Natural killer cell (primary cell): ENCODE measurements at regions not wholly inside any gene's neighbourhood (a gene's known extent, or its start where the extent isn't known, plus 50 kb on each side); places are given as distances from the start of the nearest gene placed in this dataset.

ENCODE experiments used
- ATAC-seq, 3 donors: fragments of 150-1000 bp in 2 of 3; fragments of 200-7000 bp in 1 of 3; cut with Tn5 transposase; 1 replicate in 1 of 3; 2 replicates in 2 of 3; pipeline ENCODE4 v1.10.0; 2021; ENCODE audit warnings: mild to moderate bottlenecking in 2 of 3, moderate library complexity in 2 of 3
- DNase-seq, 2 donors: peaks; one replicate each; pipeline versions ENCODE4 v3.0.0 to v3.0.0-alpha.2; 2013 to 2021; ENCODE audit warnings: mixed read lengths in 1 of 2
- H3K27ac ChIP-seq: one replicate; pipeline ENCODE4 v1.5.1; 2013; ENCODE audit warnings: mild to moderate bottlenecking, low read length
- H3K27me3 ChIP-seq: one replicate; pipeline ENCODE4 v1.6.1; 2013; ENCODE audit warnings: low read length; ENCODE audit not compliant: control insufficient read depth, insufficient read depth
- H3K36me3 ChIP-seq: one replicate; pipeline ENCODE4 v1.6.1; 2013; ENCODE audit warnings: low read length; ENCODE audit not compliant: control insufficient read depth, insufficient read depth
- H3K4me1 ChIP-seq: one replicate; pipeline ENCODE4 v1.6.1; 2013; ENCODE audit warnings: low read length; ENCODE audit not compliant: control insufficient read depth, insufficient read depth
- H3K4me3 ChIP-seq: one replicate; pipeline ENCODE4 v1.5.1; 2013; ENCODE audit warnings: low read length
- H3K9me3 ChIP-seq: one replicate; pipeline ENCODE4 v1.6.1; 2013; ENCODE audit warnings: low read length; ENCODE audit not compliant: control insufficient read depth, insufficient read depth
- H3K27ac Mint-ChIP-seq, 2 donors: one replicate each; pipeline ENCODE4 v1.8.0; 2022; ENCODE audit warnings: mild to moderate bottlenecking in 2 of 2, mixed read lengths in 2 of 2, moderate library complexity in 1 of 2
- H3K27me3 Mint-ChIP-seq, 2 donors: one replicate each; pipeline ENCODE4 v1.8.0; 2022; ENCODE audit warnings: low read depth in 2 of 2, mixed read lengths in 2 of 2
- H3K36me3 Mint-ChIP-seq: one replicate; pipeline ENCODE4 v1.8.0; 2022; ENCODE audit warnings: mixed read lengths
- H3K4me1 Mint-ChIP-seq, 2 donors: one replicate each; pipeline ENCODE4 v1.8.0; 2022; ENCODE audit warnings: mixed read lengths in 2 of 2
- H3K4me3 Mint-ChIP-seq: one replicate; pipeline ENCODE4 v1.8.0; 2022; ENCODE audit warnings: mild to moderate bottlenecking, moderate library complexity, mixed read lengths
- H3K9me3 Mint-ChIP-seq, 2 donors: one replicate each; pipeline ENCODE4 v1.8.0; 2022; ENCODE audit warnings: mixed read lengths in 2 of 2
- WGBS: methylation state at CpG from one replicate; pipeline ENCODE4 v1.1.7; 2013; ENCODE audit warnings: missing lambda C conversion rate; ENCODE audit not compliant: insufficient coverage; 5-methylcytosine and 5-hydroxymethylcytosine counted together
- intact Hi-C: fragments of 100-400 bp; cut with micrococcal nuclease; formaldehyde crosslinking; loops from one replicate; pipeline ENCODE4 v1.14.2; 2022
- TF ChIP-seq, protein P1 (sequence below): fragments of 200-600 bp; IDR thresholded peaks from one replicate; pipeline ENCODE4 v1.8.0; 2022; ENCODE audit warnings: antibody characterized with exemption

DNA sequence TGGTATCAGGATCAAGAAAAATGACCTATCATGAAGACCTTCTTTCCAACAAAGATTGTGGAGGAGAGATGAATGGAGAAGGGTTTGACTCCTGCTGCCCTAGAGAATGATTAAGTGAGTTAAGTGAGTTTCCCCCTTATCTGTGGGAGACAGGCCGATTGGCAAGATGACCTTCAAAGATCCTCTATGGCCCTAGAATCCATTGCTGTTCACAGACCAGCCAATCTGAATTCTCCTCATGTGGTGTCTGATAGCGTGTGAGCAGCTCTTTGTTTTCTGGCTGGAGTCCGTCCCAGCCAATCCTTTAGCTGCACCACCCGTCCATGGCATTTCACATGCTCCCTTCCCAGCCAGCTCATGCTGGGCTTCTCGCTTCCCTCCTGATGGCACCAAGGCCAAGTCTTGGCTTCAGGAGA, 79.4 kb downstream of the MARCHF4 start:
- H3K9me3 Mint-ChIP-seq = no peaks in the 10 kb centered on the region
- H3K4me3 Mint-ChIP-seq = no peak overlapping the region
- no peaks in the 10 kb centered on the region for H3K36me3 Mint-ChIP-seq
- DNase-seq = no peak
- 96% methylated on average over 5 of the region's 5 CpGs for WGBS
- no peak for ATAC-seq
- Histone ChIP-seq H3K9me3 (no peaks in the 10 kb centered on the region), H3K36me3 (no peaks in the 10 kb centered on the region), H3K4me3 (no peak overlapping the region), H3K27ac (no peak overlapping the region), H3K27me3 (no peaks in the 10 kb centered on the region), H3K4me1 (no peaks in the 10 kb centered on the region)
- TF ChIP-seq, protein P1, sequence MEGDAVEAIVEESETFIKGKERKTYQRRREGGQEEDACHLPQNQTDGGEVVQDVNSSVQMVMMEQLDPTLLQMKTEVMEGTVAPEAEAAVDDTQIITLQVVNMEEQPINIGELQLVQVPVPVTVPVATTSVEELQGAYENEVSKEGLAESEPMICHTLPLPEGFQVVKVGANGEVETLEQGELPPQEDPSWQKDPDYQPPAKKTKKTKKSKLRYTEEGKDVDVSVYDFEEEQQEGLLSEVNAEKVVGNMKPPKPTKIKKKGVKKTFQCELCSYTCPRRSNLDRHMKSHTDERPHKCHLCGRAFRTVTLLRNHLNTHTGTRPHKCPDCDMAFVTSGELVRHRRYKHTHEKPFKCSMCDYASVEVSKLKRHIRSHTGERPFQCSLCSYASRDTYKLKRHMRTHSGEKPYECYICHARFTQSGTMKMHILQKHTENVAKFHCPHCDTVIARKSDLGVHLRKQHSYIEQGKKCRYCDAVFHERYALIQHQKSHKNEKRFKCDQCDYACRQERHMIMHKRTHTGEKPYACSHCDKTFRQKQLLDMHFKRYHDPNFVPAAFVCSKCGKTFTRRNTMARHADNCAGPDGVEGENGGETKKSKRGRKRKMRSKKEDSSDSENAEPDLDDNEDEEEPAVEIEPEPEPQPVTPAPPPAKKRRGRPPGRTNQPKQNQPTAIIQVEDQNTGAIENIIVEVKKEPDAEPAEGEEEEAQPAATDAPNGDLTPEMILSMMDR = no peak
- H3K4me1 Mint-ChIP-seq = peaks cover 0 to 5% of the 10 kb centered on the region in 2 donors
- no peaks in the 10 kb centered on the region for H3K27me3 Mint-ChIP-seq
- no peak overlapping the region for H3K27ac Mint-ChIP-seq
- intact Hi-C loops = no loop called here

DNA sequence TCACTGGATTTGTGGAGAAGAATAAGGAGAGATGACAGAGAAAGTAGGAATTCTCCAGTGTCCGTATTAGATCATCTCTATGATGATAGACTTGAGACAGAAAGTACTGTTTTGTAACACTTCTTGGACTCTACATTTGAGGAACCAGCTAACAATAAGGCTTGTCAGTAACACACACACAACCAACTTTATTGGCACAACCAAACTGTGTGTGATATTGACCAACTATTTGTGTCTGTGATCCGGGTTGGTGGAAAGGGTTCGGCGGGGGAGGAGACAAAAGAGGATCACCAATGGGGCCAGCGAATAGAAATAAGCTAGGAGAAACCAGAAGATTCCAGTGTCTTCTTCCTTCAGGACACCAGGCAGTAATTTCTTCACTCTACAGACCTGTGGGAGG, 79.8 kb downstream of the MARCHF4 start:
- Mint-ChIP-seq H3K4me1 (peaks cover 0 to 5% of the 10 kb centered on the region in 2 donors), H3K27me3 (no peaks in the 10 kb centered on the region), H3K27ac (no peak overlapping the region), H3K36me3 (no peaks in the 10 kb centered on the region), H3K4me3 (no peak overlapping the region), H3K9me3 (no peaks in the 10 kb centered on the region)
- H3K36me3 ChIP-seq = no peaks in the 10 kb centered on the region
- no peaks in the 10 kb centered on the region for H3K4me1 ChIP-seq
- H3K27me3 ChIP-seq = no peaks in the 10 kb centered on the region
- DNase-seq = no peak
- H3K9me3 ChIP-seq = no peaks in the 10 kb centered on the region
- TF ChIP-seq, protein P1 = no peak
- intact Hi-C loops = no loop called here
- no peak overlapping the region for H3K4me3 ChIP-seq
- no peak for ATAC-seq
- H3K27ac ChIP-seq = no peak overlapping the region
- 93% methylated on average over 5 of the region's 5 CpGs for WGBS

DNA sequence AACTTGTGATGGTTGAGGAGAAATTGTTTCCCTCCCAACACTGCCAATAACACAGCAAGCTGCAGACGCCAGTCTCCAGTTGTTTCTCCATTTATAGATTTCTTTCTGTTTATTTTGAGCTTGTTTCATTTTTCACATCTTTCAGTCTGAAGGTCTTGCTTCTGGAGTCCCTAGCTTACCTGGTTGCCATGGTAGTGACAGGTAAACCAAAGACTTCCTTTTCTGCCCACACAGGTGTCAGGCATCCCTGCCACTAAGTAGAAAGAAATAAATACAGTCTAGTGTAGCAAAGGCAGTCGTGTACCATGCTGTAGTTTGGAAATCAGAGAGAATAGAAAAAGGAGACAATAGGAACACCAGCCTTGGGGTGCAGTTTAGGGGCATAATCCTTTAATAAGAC, 82.8 kb downstream of the MARCHF4 start:
- no peaks in the 10 kb centered on the region for H3K9me3 ChIP-seq
- WGBS = 0% methylated on average over 1 of the region's 2 CpGs
- Mint-ChIP-seq H3K36me3 (no peaks in the 10 kb centered on the region), H3K27me3 (no peaks in the 10 kb centered on the region), H3K4me1 (no peaks in the 10 kb centered on the region), H3K9me3 (no peaks in the 10 kb centered on the region), H3K4me3 (no peak overlapping the region), H3K27ac (no peak overlapping the region)
- H3K4me1 ChIP-seq = no peaks in the 10 kb centered on the region
- H3K36me3 ChIP-seq = no peaks in the 10 kb centered on the region
- no peak for DNase-seq
- TF ChIP-seq, protein P1 = no peak
- no peak overlapping the region for H3K4me3 ChIP-seq
- H3K27me3 ChIP-seq = no peaks in the 10 kb centered on the region
- ATAC-seq = no peak
- intact Hi-C loops = no loop called here
- H3K27ac ChIP-seq = no peak overlapping the region

DNA sequence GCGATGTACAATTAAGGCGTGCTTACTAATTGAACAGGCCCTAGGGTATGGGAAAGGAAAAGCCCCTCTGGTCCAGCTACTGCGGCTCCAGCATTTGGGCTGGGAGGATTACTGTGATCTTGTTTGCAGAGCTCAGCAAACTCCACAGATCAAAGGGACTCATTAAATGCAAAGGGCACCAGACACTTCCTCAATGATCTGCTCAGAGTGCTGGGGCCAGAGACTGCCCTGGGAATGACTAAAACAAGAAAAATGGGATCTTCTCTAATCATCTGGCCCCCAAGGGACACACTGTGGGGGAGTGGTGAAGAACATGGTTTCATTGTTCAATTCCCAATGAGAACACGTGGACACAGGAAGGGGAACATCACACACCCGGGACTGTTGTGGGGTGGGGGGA, 85.0 kb downstream of the MARCHF4 start:
- no peak overlapping the region for H3K27ac Mint-ChIP-seq
- TF ChIP-seq, protein P1 = no peak
- no peaks in the 10 kb centered on the region for H3K4me1 Mint-ChIP-seq
- no peak for ATAC-seq
- H3K27ac ChIP-seq = no peak overlapping the region
- no peak for DNase-seq
- no peaks in the 10 kb centered on the region for H3K27me3 Mint-ChIP-seq
- no peaks in the 10 kb centered on the region for H3K9me3 Mint-ChIP-seq
- H3K4me3 ChIP-seq = no peak overlapping the region
- no peaks in the 10 kb centered on the region for H3K9me3 ChIP-seq
- H3K36me3 Mint-ChIP-seq = no peaks in the 10 kb centered on the region
- WGBS = 53% methylated on average over 4 of the region's 5 CpGs
- H3K4me1 ChIP-seq = no peaks in the 10 kb centered on the region
- no peaks in the 10 kb centered on the region for H3K27me3 ChIP-seq
- no peaks in the 10 kb centered on the region for H3K36me3 ChIP-seq
- intact Hi-C loops = no loop called here
- no peak overlapping the region for H3K4me3 Mint-ChIP-seq
